Stimulated activated effector memory CD8-positive, alpha-beta T cell treated with anti-CD3 and anti-CD28 coated beads, Interleukin-12 subunit alpha, Interleukin-12 subunit beta, amount 100 ng/mL, for 72 hours (primary cell): ENCODE measurements at regions not wholly inside any gene's neighbourhood (a gene's known extent, or its start where the extent isn't known, plus 50 kb on each side); places are given as distances from the start of the nearest gene placed in this dataset.
"Not testable (repeated sequence)": the region's sequence is repeated elsewhere in the genome, so short reads cannot be mapped to it uniquely, and the experiment has no call there.

ENCODE experiments used
- ATAC-seq: fragments of 150-1000 bp; cut with Tn5 transposase; 2 replicates; pipeline ENCODE4 v1.10.0; 2021
- DNase-seq, 2 donors: peaks; one replicate each; pipeline ENCODE4 v3.0.0; 2021 to 2022; ENCODE audit warnings: low spot score in 2 of 2
- H3K27ac Mint-ChIP-seq: one replicate; pipeline ENCODE4 v1.8.0; 2022; ENCODE audit warnings: mild to moderate bottlenecking, mixed read lengths
- H3K36me3 Mint-ChIP-seq: one replicate; pipeline ENCODE4 v1.8.0; 2022; ENCODE audit warnings: mild to moderate bottlenecking, mixed read lengths
- H3K4me1 Mint-ChIP-seq: one replicate; pipeline ENCODE4 v1.8.0; 2022; ENCODE audit warnings: mixed read lengths
- H3K4me3 Mint-ChIP-seq: one replicate; pipeline ENCODE4 v1.8.0; 2022; ENCODE audit warnings: mild to moderate bottlenecking, mixed read lengths
- H3K9me3 Mint-ChIP-seq: one replicate; pipeline ENCODE4 v1.8.0; 2022; ENCODE audit warnings: mixed read lengths

- ATAC-seq: no peak
These were observed 256.1 kb downstream of the INHBA start for GRCh38 chr7:41446606-41447449.

GRCh38 chr7:41445946-41446345 is 256.9 kb downstream of the INHBA start:
- H3K36me3 Mint-ChIP-seq: no peaks in the 10 kb centered on the region
- no peak for ATAC-seq
- H3K4me3 Mint-ChIP-seq: no peak overlapping the region
- no peak overlapping the region for H3K27ac Mint-ChIP-seq
- peaks cover 15% of the 10 kb centered on the region for H3K9me3 Mint-ChIP-seq
- no peak for DNase-seq
- no peaks in the 10 kb centered on the region for H3K4me1 Mint-ChIP-seq

More at GRCh38 chr7:41446606-41447449, 256.1 kb downstream of the INHBA start:
- no peak overlapping the region for H3K4me3 Mint-ChIP-seq
- H3K4me1 Mint-ChIP-seq: no peaks in the 10 kb centered on the region
- no peak for DNase-seq
- H3K9me3 Mint-ChIP-seq: peaks cover 13% of the 10 kb centered on the region
- H3K27ac Mint-ChIP-seq: no peak overlapping the region
- no peaks in the 10 kb centered on the region for H3K36me3 Mint-ChIP-seq

GRCh38 chr7:41445432-41445831 is 257.5 kb downstream of the INHBA start:
- no peak overlapping the region for H3K4me3 Mint-ChIP-seq

GRCh38 chr7:41439515-41439879 is 263.4 kb downstream of the INHBA start:
- H3K4me3 Mint-ChIP-seq: no peak overlapping the region

More at GRCh38 chr7:41445432-41445831, 257.5 kb downstream of the INHBA start:
- Mint-ChIP-seq H3K4me1 (no peaks in the 10 kb centered on the region), H3K27ac (no peak overlapping the region), H3K36me3 (no peaks in the 10 kb centered on the region), H3K9me3 (peaks cover 17% of the 10 kb centered on the region)
- DNase-seq: no peak
- ATAC-seq: no peak

GRCh38 chr7:41438705-41439514 is 264.0 kb downstream of the INHBA start:
- Mint-ChIP-seq H3K27ac (no peak overlapping the region), H3K36me3 (no peaks in the 10 kb centered on the region), H3K4me3 (no peak overlapping the region), H3K9me3 (peaks cover 26% of the 10 kb centered on the region), H3K4me1 (no peaks in the 10 kb centered on the region)
- DNase-seq (no peak), ATAC-seq (no peak)

More at GRCh38 chr7:41439515-41439879, 263.4 kb downstream of the INHBA start:
- DNase-seq (no peak), ATAC-seq (no peak)
- Mint-ChIP-seq H3K36me3 (no peaks in the 10 kb centered on the region), H3K27ac (no peak overlapping the region), H3K9me3 (peaks cover 23% of the 10 kb centered on the region), H3K4me1 (no peaks in the 10 kb centered on the region)

- DNase-seq (no peak), ATAC-seq (no peak)
- H3K36me3 Mint-ChIP-seq: no peaks in the 10 kb centered on the region
- peaks cover 20% of the 10 kb centered on the region for H3K9me3 Mint-ChIP-seq
- H3K4me3 Mint-ChIP-seq: no peak overlapping the region
- H3K4me1 Mint-ChIP-seq: no peaks in the 10 kb centered on the region
- no peak overlapping the region for H3K27ac Mint-ChIP-seq
These were observed 265.4 kb downstream of the INHBA start for GRCh38 chr7:41437257-41438196.

GRCh38 chr7:41436139-41436538 is 266.8 kb downstream of the INHBA start:
- Mint-ChIP-seq H3K27ac (no peak overlapping the region), H3K4me1 (no peaks in the 10 kb centered on the region)
- no peak for ATAC-seq

GRCh38 chr7:41435020-41435419 is 267.9 kb downstream of the INHBA start:
- not testable (repeated sequence) for ATAC-seq, H3K4me1 Mint-ChIP-seq, H3K4me3 Mint-ChIP-seq, H3K36me3 Mint-ChIP-seq, DNase-seq, H3K27ac Mint-ChIP-seq
- H3K9me3 Mint-ChIP-seq: peaks cover 27% of the 10 kb centered on the region

More at GRCh38 chr7:41436139-41436538, 266.8 kb downstream of the INHBA start:
- H3K9me3 Mint-ChIP-seq: peaks cover 24% of the 10 kb centered on the region
- no peak for DNase-seq
- no peak overlapping the region for H3K4me3 Mint-ChIP-seq
- H3K36me3 Mint-ChIP-seq: no peaks in the 10 kb centered on the region

GRCh38 chr7:41431671-41432070 is 271.2 kb downstream of the INHBA start:
- peaks cover 30% of the 10 kb centered on the region for H3K9me3 Mint-ChIP-seq
- H3K36me3 Mint-ChIP-seq: no peaks in the 10 kb centered on the region
- DNase-seq: no peak

GRCh38 chr7:41428381-41428780 is 274.5 kb downstream of the INHBA start:
- ATAC-seq (no peak), DNase-seq (no peak)

More at GRCh38 chr7:41431671-41432070, 271.2 kb downstream of the INHBA start:
- Mint-ChIP-seq H3K4me1 (no peaks in the 10 kb centered on the region), H3K27ac (no peak overlapping the region), H3K4me3 (no peak overlapping the region)
- ATAC-seq: no peak

GRCh38 chr7:41425926-41426325 is 277.0 kb downstream of the INHBA start:
- Mint-ChIP-seq H3K27ac (no peak overlapping the region), H3K4me1 (no peaks in the 10 kb centered on the region), H3K4me3 (no peak overlapping the region), H3K9me3 (peaks cover 22% of the 10 kb centered on the region), H3K36me3 (no peaks in the 10 kb centered on the region)
- DNase-seq (no peak), ATAC-seq (no peak)

More at GRCh38 chr7:41428381-41428780, 274.5 kb downstream of the INHBA start:
- Mint-ChIP-seq H3K4me3 (no peak overlapping the region), H3K27ac (no peak overlapping the region), H3K9me3 (peaks cover 23% of the 10 kb centered on the region), H3K36me3 (no peaks in the 10 kb centered on the region), H3K4me1 (no peaks in the 10 kb centered on the region)

GRCh38 chr7:41421056-41421455 is 281.8 kb downstream of the INHBA start:
- ATAC-seq (no peak), DNase-seq (no peak)
- Mint-ChIP-seq H3K4me1 (no peaks in the 10 kb centered on the region), H3K9me3 (peaks cover 9% of the 10 kb centered on the region), H3K36me3 (no peaks in the 10 kb centered on the region), H3K27ac (no peak overlapping the region), H3K4me3 (no peak overlapping the region)

- H3K27ac Mint-ChIP-seq: no peak overlapping the region
- no peaks in the 10 kb centered on the region for H3K36me3 Mint-ChIP-seq
- ATAC-seq (no peak), DNase-seq (no peak)
- H3K4me1 Mint-ChIP-seq: no peaks in the 10 kb centered on the region
- no peak overlapping the region for H3K4me3 Mint-ChIP-seq
- peaks cover 9% of the 10 kb centered on the region for H3K9me3 Mint-ChIP-seq
These were observed 282.5 kb downstream of the INHBA start for GRCh38 chr7:41420421-41420820.

GRCh38 chr7:41418337-41418736 is 284.6 kb downstream of the INHBA start:
- Mint-ChIP-seq H3K4me1 (no peaks in the 10 kb centered on the region), H3K4me3 (no peak overlapping the region), H3K9me3 (peaks cover 9% of the 10 kb centered on the region), H3K27ac (no peak overlapping the region), H3K36me3 (no peaks in the 10 kb centered on the region)
- DNase-seq: no peak
- ATAC-seq: no peak

GRCh38 chr7:41416208-41416595 is 286.7 kb downstream of the INHBA start:
- ATAC-seq: no peak
- Mint-ChIP-seq H3K4me3 (no peak overlapping the region), H3K36me3 (no peaks in the 10 kb centered on the region), H3K4me1 (no peaks in the 10 kb centered on the region), H3K27ac (no peak overlapping the region), H3K9me3 (peaks cover 7% of the 10 kb centered on the region)
- no peak for DNase-seq
